ENCODE measurements at regions not wholly inside any gene's neighbourhood (a gene's known extent, or its start where the extent isn't known, plus 50 kb on each side); places are given as distances from the start of the nearest gene placed in this dataset.
"Not testable (repeated sequence)": the region's sequence is repeated elsewhere in the genome, so short reads cannot be mapped to it uniquely, and the experiment has no call there.

DNA sequence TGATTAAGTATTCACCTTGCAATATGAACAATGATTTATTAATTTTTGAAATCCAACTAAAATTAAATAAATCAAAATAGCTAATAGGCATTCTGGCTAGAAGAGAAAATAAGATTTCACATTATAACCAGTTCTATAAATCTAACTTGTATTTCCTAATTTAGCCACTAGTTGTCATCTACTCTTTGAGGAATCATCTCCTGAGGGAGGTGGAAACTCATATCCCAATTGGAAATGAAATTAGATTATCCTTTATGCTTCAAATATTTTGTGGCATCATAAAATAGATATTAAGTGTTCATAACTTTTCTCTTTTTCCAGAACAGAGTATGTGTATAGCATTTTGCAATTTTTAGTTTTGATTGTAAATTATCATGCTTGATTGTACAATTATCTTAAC is 558.5 kb upstream of the DIAPH2 start:
- Histone ChIP-seq H3K9me3 (no peaks in the 10 kb centered on the region), H3K4me2 (no peak overlapping the region), H3K4me1 (no peaks in the 10 kb centered on the region), H3K27ac (no peak overlapping the region), H3K4me3 (no peak overlapping the region)
- ChIA-PET POLR2A (no interaction called here), CTCF (no interaction called here)
- FAIRE-seq, result no peak
- DNase-seq (ENCODE audit: low read depth in 1 of 2, low spot score in 1 of 2), result no peak
- TF ChIP-seq, protein P1, sequence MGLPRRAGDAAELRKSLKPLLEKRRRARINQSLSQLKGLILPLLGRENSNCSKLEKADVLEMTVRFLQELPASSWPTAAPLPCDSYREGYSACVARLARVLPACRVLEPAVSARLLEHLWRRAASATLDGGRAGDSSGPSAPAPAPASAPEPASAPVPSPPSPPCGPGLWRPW (IDR thresholded peaks at IDR 0.05), result no peak
- TF ChIP-seq TP53 (CRISPR knock-in tag; IDR thresholded peaks at IDR 0.05), result no peak
- no peak for TF ChIP-seq CEBPB (IDR thresholded peaks at IDR 0.05)
- TF ChIP-seq, protein P2, sequence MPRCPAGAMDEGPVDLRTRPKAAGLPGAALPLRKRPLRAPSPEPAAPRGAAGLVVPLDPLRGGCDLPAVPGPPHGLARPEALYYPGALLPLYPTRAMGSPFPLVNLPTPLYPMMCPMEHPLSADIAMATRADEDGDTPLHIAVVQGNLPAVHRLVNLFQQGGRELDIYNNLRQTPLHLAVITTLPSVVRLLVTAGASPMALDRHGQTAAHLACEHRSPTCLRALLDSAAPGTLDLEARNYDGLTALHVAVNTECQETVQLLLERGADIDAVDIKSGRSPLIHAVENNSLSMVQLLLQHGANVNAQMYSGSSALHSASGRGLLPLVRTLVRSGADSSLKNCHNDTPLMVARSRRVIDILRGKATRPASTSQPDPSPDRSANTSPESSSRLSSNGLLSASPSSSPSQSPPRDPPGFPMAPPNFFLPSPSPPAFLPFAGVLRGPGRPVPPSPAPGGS (IDR thresholded peaks at IDR 0.05), result no peak
- no peak for ATAC-seq

DNA sequence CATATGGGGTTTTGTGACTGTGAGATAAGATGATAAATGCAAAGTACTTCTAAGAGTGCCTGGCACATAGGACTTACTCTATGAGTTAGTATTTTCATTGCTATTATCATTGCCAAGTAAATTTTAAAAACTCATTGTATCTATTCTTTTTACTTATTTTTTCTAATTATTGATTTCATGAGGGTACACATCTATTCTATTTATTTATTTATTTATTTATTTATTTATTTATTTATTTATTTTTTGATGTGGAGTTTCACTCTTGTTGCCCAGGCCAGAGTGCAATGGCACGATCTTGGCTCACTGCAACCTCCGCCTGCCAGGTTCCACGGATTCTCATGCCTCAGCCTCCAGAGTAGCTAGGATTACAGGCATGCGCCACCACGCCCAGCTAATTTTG is 556.6 kb upstream of the DIAPH2 start:
- H3K4me3 ChIP-seq; POLR2A ChIA-PET; H3K4me2 ChIP-seq; H3K27ac ChIP-seq; H3K4me1 ChIP-seq; FAIRE-seq; ATAC-seq; CTCF ChIA-PET; H3K9me3 ChIP-seq; DNase-seq (ENCODE audit: low read depth in 1 of 2, low spot score in 1 of 2): not testable (repeated sequence)
- 32% methylated on average over 5 of the region's 5 CpGs for WGBS (ENCODE audit: missing lambda C conversion rate)
- peak; percentile 23; the same call in 1 of the 2 replicates for TF ChIP-seq ZC3H11A (IDR thresholded peaks at IDR 0.05)

DNA sequence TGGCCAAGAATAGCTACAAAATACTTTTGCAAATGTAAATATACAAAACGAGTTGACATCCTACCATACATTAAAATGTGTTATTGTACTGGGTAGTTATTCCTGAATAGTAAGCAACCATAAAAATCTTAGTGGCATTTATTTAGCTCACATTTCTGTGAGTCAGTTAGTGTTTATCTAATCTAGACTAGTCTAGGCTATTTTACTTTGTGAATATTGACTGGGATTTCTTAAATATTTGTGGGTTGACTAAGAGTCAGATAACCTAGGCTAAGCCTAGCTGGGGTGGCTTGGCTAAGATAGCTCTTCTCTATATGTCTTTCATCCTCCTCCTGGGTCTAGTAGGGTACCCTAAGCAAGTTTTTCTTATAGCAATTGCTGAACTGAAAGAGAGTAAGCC is 543.8 kb upstream of the DIAPH2 start:
- Histone ChIP-seq H3K4me1 (no peaks in the 10 kb centered on the region), H3K27ac (no peak overlapping the region), H3K4me3 (no peak overlapping the region), H3K9me3 (no peaks in the 10 kb centered on the region), H3K4me2 (no peak overlapping the region)
- 6% methylated on average over 1 of the region's 1 CpG for WGBS (ENCODE audit: missing lambda C conversion rate)
- CTCF ChIA-PET, result no interaction called here
- ATAC-seq (no peak), FAIRE-seq (no peak), DNase-seq (ENCODE audit: low read depth in 1 of 2, low spot score in 1 of 2) (no peak)
- TF ChIP-seq, protein P3, sequence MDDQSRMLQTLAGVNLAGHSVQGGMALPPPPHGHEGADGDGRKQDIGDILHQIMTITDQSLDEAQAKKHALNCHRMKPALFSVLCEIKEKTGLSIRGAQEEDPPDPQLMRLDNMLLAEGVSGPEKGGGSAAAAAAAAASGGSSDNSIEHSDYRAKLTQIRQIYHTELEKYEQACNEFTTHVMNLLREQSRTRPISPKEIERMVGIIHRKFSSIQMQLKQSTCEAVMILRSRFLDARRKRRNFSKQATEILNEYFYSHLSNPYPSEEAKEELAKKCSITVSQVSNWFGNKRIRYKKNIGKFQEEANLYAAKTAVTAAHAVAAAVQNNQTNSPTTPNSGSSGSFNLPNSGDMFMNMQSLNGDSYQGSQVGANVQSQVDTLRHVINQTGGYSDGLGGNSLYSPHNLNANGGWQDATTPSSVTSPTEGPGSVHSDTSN (IDR thresholded peaks at IDR 0.05), result no peak
- TF ChIP-seq, protein P4, sequence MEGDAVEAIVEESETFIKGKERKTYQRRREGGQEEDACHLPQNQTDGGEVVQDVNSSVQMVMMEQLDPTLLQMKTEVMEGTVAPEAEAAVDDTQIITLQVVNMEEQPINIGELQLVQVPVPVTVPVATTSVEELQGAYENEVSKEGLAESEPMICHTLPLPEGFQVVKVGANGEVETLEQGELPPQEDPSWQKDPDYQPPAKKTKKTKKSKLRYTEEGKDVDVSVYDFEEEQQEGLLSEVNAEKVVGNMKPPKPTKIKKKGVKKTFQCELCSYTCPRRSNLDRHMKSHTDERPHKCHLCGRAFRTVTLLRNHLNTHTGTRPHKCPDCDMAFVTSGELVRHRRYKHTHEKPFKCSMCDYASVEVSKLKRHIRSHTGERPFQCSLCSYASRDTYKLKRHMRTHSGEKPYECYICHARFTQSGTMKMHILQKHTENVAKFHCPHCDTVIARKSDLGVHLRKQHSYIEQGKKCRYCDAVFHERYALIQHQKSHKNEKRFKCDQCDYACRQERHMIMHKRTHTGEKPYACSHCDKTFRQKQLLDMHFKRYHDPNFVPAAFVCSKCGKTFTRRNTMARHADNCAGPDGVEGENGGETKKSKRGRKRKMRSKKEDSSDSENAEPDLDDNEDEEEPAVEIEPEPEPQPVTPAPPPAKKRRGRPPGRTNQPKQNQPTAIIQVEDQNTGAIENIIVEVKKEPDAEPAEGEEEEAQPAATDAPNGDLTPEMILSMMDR (IDR thresholded peaks at IDR 0.05), result no peak
- TF ChIP-seq, protein P5, sequence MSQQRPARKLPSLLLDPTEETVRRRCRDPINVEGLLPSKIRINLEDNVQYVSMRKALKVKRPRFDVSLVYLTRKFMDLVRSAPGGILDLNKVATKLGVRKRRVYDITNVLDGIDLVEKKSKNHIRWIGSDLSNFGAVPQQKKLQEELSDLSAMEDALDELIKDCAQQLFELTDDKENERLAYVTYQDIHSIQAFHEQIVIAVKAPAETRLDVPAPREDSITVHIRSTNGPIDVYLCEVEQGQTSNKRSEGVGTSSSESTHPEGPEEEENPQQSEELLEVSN (IDR thresholded peaks at IDR 0.05; ENCODE audit: borderline replicate concordance, low read depth), result no peak
- TF ChIP-seq RCOR1 (IDR thresholded peaks at IDR 0.05; ENCODE audit: low read depth, low read length), result no peak
- no peak for TF ChIP-seq RAD21 (conservative IDR thresholded peaks at IDR 0.05 in 1 of 2, IDR thresholded peaks at IDR 0.05 in 1 of 2)
- TF ChIP-seq HEYL (CRISPR knock-in tag; IDR thresholded peaks at IDR 0.05), result no peak
- no peak for TF ChIP-seq TFCP2L1 (CRISPR knock-in tag; IDR thresholded peaks at IDR 0.05)
- no peak for TF ChIP-seq CEBPB (IDR thresholded peaks at IDR 0.05)
- POLR2A ChIA-PET, result no interaction called here

DNA sequence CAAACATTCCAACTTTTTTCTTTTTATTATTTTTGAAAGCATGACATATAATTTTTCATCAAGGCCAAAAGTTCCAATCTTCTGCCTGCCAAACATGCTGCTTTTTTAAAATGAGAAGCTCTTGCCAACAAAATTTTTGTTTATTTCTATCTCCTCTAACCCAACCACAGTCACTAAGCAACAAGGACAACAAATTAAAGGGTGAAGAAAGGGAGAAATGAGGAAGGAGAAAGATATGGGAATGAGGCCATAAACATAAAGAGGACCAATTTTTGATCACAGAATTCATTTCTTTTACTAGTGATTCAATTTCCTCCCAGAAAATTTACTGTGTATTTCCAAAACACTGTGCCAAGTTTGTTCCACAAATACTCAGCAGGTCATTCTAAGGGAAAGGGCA is 537.0 kb upstream of the DIAPH2 start:
- H3K4me3 ChIP-seq, result no peak overlapping the region
- no peak overlapping the region for H3K27ac ChIP-seq
- no peak for DNase-seq (ENCODE audit: low read depth in 1 of 2, low spot score in 1 of 2)
- no peak for FAIRE-seq
- ChIA-PET CTCF (no interaction called here), POLR2A (no interaction called here)
- no peaks in the 10 kb centered on the region for H3K9me3 ChIP-seq
- no peak for ATAC-seq
- H3K4me1 ChIP-seq, result no peaks in the 10 kb centered on the region
- H3K4me2 ChIP-seq, result no peak overlapping the region
- no peak for TF ChIP-seq HOXB13 (CRISPR knock-in tag; IDR thresholded peaks at IDR 0.05; ENCODE audit: low read depth)
- TF ChIP-seq SMC3 (IDR thresholded peaks at IDR 0.05), result no peak
- TF ChIP-seq, protein P6, sequence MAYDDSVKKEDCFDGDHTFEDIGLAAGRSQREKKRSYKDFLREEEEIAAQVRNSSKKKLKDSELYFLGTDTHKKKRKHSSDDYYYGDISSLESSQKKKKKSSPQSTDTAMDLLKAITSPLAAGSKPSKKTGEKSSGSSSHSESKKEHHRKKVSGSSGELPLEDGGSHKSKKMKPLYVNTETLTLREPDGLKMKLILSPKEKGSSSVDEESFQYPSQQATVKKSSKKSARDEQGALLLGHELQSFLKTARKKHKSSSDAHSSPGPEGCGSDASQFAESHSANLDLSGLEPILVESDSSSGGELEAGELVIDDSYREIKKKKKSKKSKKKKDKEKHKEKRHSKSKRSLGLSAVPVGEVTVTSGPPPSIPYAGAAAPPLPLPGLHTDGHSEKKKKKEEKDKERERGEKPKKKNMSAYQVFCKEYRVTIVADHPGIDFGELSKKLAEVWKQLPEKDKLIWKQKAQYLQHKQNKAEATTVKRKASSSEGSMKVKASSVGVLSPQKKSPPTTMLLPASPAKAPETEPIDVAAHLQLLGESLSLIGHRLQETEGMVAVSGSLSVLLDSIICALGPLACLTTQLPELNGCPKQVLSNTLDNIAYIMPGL (CRISPR knock-in tag; IDR thresholded peaks at IDR 0.05; ENCODE audit: borderline replicate concordance), result no peak
- TF ChIP-seq, protein P7, sequence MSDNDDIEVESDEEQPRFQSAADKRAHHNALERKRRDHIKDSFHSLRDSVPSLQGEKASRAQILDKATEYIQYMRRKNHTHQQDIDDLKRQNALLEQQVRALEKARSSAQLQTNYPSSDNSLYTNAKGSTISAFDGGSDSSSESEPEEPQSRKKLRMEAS (IDR thresholded peaks at IDR 0.05), result no peak
- TF ChIP-seq CBX2 (IDR thresholded peaks at IDR 0.05; ENCODE audit: borderline replicate concordance, low read depth), result no peak
- no peak for TF ChIP-seq RFX5 (IDR thresholded peaks at IDR 0.05)
- TF ChIP-seq RAD21 (conservative IDR thresholded peaks at IDR 0.05 in 1 of 2, IDR thresholded peaks at IDR 0.05 in 1 of 2), result no peak
- no peak for TF ChIP-seq POLR2AphosphoS2 (conservative IDR thresholded peaks at IDR 0.05; ENCODE audit: low read length)
- TF ChIP-seq, protein P8, sequence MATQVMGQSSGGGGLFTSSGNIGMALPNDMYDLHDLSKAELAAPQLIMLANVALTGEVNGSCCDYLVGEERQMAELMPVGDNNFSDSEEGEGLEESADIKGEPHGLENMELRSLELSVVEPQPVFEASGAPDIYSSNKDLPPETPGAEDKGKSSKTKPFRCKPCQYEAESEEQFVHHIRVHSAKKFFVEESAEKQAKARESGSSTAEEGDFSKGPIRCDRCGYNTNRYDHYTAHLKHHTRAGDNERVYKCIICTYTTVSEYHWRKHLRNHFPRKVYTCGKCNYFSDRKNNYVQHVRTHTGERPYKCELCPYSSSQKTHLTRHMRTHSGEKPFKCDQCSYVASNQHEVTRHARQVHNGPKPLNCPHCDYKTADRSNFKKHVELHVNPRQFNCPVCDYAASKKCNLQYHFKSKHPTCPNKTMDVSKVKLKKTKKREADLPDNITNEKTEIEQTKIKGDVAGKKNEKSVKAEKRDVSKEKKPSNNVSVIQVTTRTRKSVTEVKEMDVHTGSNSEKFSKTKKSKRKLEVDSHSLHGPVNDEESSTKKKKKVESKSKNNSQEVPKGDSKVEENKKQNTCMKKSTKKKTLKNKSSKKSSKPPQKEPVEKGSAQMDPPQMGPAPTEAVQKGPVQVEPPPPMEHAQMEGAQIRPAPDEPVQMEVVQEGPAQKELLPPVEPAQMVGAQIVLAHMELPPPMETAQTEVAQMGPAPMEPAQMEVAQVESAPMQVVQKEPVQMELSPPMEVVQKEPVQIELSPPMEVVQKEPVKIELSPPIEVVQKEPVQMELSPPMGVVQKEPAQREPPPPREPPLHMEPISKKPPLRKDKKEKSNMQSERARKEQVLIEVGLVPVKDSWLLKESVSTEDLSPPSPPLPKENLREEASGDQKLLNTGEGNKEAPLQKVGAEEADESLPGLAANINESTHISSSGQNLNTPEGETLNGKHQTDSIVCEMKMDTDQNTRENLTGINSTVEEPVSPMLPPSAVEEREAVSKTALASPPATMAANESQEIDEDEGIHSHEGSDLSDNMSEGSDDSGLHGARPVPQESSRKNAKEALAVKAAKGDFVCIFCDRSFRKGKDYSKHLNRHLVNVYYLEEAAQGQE (IDR thresholded peaks at IDR 0.05), result no peak
